NCI-H226 (cell line): ENCODE measurements at regions not wholly inside any gene's neighbourhood (a gene's known extent, or its start where the extent isn't known, plus 50 kb on each side); places are given as distances from the start of the nearest gene placed in this dataset.
"Not testable (repeated sequence)": the region's sequence is repeated elsewhere in the genome, so short reads cannot be mapped to it uniquely, and the experiment has no call there.

Experiments
- DNase-seq: peaks from one replicate; pipeline ENCODE4 v3.0.0-alpha.2; 2015

DNA sequence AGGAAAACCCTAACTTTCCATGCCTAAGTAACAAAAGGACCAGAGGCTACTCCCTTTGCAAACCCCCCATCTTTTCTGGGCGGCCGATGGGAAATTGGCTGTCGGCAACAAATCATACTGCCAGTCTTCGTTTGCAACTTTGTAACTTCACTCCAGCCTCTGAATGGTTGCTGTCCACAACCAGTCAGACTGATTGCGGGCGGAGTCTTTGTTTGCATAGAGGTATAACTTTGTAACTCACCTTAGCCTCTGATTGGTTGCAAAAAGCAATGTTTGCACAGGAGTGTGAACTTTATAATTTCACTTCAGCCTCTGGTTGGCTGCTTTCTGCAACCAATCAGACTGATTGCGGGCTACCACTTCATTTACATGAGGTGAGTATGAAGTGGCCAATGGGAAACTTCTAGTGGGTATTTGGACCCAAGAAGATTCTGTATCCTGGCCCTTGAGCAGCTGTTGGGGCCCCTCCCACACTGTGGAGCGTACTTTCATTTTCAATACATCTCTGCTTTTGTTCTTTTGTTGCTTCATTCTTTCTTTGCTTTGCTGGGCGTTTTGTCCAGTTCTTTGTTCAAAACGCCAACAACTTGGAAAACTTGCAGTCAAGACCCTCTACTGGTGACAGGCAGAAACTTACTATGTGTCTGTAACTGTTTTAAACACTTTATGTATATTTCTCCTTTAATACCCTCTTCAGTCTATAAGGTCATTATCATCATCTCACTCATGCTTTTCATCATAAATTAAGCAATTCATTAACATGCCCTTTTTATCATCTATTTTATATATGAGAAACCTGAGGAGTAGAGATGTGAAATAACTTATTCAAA lies 55.8 kb upstream of the PPP1R12A start:
- DNase-seq = not testable (repeated sequence)

GRCh38 chr12:79988368-79988767 lies 53.5 kb upstream of the PPP1R12A start:
- DNase-seq = peak; percentile 86

- DNase-seq = no peak
Measured at GRCh38 chr12:79987731-79988130, 52.8 kb upstream of the PPP1R12A start.
